ENCODE measurements at regions not wholly inside any gene's neighbourhood (a gene's known extent, or its start where the extent isn't known, plus 50 kb on each side); places are given as distances from the start of the nearest gene placed in this dataset.

GRCh38 chr6:165848086-165848426, 185.0 kb upstream of the PDE10A start:
- no peak overlapping the region for H3K27ac ChIP-seq (ENCODE audit: low read length)
- H3K4me3 ChIP-seq (ENCODE audit: low read length) = no peak overlapping the region
- H2AFZ ChIP-seq (ENCODE audit: low read depth, low read length) = no peak overlapping the region
- no peak overlapping the region for H3K4me2 ChIP-seq (ENCODE audit: low read length)
- no peaks in the 10 kb centered on the region for H3K79me2 ChIP-seq (ENCODE audit: low read length)
- no peaks in the 10 kb centered on the region for H3K36me3 ChIP-seq (replicated peaks; ENCODE audit: low read depth, low read length)
- H3K27me3 ChIP-seq (ENCODE audit: low read depth, low read length) = peaks cover 9% of the 10 kb centered on the region; the same call in 1 of the 2 replicates
- H4K20me1 ChIP-seq (ENCODE audit: insufficient read depth, low read length) = no peaks in the 10 kb centered on the region
- H3K9me3 ChIP-seq (ENCODE audit: insufficient read depth, low read length) = no peaks in the 10 kb centered on the region
- TF ChIP-seq EZH2phosphoT487 (IDR thresholded peaks at IDR 0.05; ENCODE audit: low read depth) = no peak
- TF ChIP-seq CTCF (IDR thresholded peaks at IDR 0.05; ENCODE audit: low read depth, low read length) = no peak
- no peak overlapping the region for H3K9ac ChIP-seq (ENCODE audit: low read length)
- no peaks in the 10 kb centered on the region for H3K4me1 ChIP-seq (ENCODE audit: low read length)

GRCh38 chr6:165847407-165848085, 184.5 kb upstream of the PDE10A start:
- peaks cover 9% of the 10 kb centered on the region; the same call in 1 of the 2 replicates for H3K27me3 ChIP-seq (ENCODE audit: low read depth, low read length)

GRCh38 chr6:165846123-165846966, 183.3 kb upstream of the PDE10A start:
- no peak overlapping the region for H3K4me3 ChIP-seq (ENCODE audit: low read length)
- no peaks in the 10 kb centered on the region for H4K20me1 ChIP-seq (ENCODE audit: insufficient read depth, low read length)
- H3K9ac ChIP-seq (ENCODE audit: low read length) = no peak overlapping the region
- no peaks in the 10 kb centered on the region for H3K4me1 ChIP-seq (ENCODE audit: low read length)
- no peaks in the 10 kb centered on the region for H3K36me3 ChIP-seq (replicated peaks; ENCODE audit: low read depth, low read length)
- H3K27ac ChIP-seq (ENCODE audit: low read length) = no peak overlapping the region
- H3K27me3 ChIP-seq (ENCODE audit: low read depth, low read length) = peaks cover 9% of the 10 kb centered on the region; the same call in 1 of the 2 replicates
- no peaks in the 10 kb centered on the region for H3K79me2 ChIP-seq (ENCODE audit: low read length)
- H3K4me2 ChIP-seq (ENCODE audit: low read length) = no peak overlapping the region
- H2AFZ ChIP-seq (ENCODE audit: low read depth, low read length) = no peak overlapping the region
- no peaks in the 10 kb centered on the region for H3K9me3 ChIP-seq (ENCODE audit: insufficient read depth, low read length)
- no peak for TF ChIP-seq CTCF (IDR thresholded peaks at IDR 0.05; ENCODE audit: low read depth, low read length)

More at GRCh38 chr6:165847407-165848085, 184.5 kb upstream of the PDE10A start:
- H3K9ac ChIP-seq (ENCODE audit: low read length) = no peak overlapping the region
- H3K4me1 ChIP-seq (ENCODE audit: low read length) = no peaks in the 10 kb centered on the region
- no peak overlapping the region for H3K27ac ChIP-seq (ENCODE audit: low read length)
- no peak overlapping the region for H3K4me3 ChIP-seq (ENCODE audit: low read length)
- TF ChIP-seq CTCF (IDR thresholded peaks at IDR 0.05; ENCODE audit: low read depth, low read length) = no peak
- no peak for TF ChIP-seq EZH2phosphoT487 (IDR thresholded peaks at IDR 0.05; ENCODE audit: low read depth)
- H2AFZ ChIP-seq (ENCODE audit: low read depth, low read length) = no peak overlapping the region
- H3K36me3 ChIP-seq (replicated peaks; ENCODE audit: low read depth, low read length) = no peaks in the 10 kb centered on the region
- H4K20me1 ChIP-seq (ENCODE audit: insufficient read depth, low read length) = no peaks in the 10 kb centered on the region
- no peaks in the 10 kb centered on the region for H3K79me2 ChIP-seq (ENCODE audit: low read length)
- no peak overlapping the region for H3K4me2 ChIP-seq (ENCODE audit: low read length)
- no peaks in the 10 kb centered on the region for H3K9me3 ChIP-seq (ENCODE audit: insufficient read depth, low read length)

GRCh38 chr6:165845493-165845892, 182.5 kb upstream of the PDE10A start:
- H3K4me2 ChIP-seq (ENCODE audit: low read length) = no peak overlapping the region
- TF ChIP-seq EZH2phosphoT487 (IDR thresholded peaks at IDR 0.05; ENCODE audit: low read depth) (no peak), CTCF (IDR thresholded peaks at IDR 0.05; ENCODE audit: low read depth, low read length) (no peak)

More at GRCh38 chr6:165845493-165845892, 182.5 kb upstream of the PDE10A start:
- Histone ChIP-seq H3K79me2 (ENCODE audit: low read length) (no peaks in the 10 kb centered on the region), H3K4me3 (ENCODE audit: low read length) (no peak overlapping the region), H2AFZ (ENCODE audit: low read depth, low read length) (no peak overlapping the region), H3K27ac (ENCODE audit: low read length) (no peak overlapping the region), H3K27me3 (ENCODE audit: low read depth, low read length) (peaks cover 9% of the 10 kb centered on the region; the same call in 1 of the 2 replicates), H3K4me1 (ENCODE audit: low read length) (no peaks in the 10 kb centered on the region), H3K9me3 (ENCODE audit: insufficient read depth, low read length) (no peaks in the 10 kb centered on the region), H4K20me1 (ENCODE audit: insufficient read depth, low read length) (no peaks in the 10 kb centered on the region), H3K36me3 (replicated peaks; ENCODE audit: low read depth, low read length) (no peaks in the 10 kb centered on the region), H3K9ac (ENCODE audit: low read length) (no peak overlapping the region)

Data from OCI-LY3 (cell line).